K562 (cell line): ENCODE measurements at regions not wholly inside any gene's neighbourhood (a gene's known extent, or its start where the extent isn't known, plus 50 kb on each side); places are given as distances from the start of the nearest gene placed in this dataset.

Experiments
- ATAC-seq: fragments of 200-7000 bp; cut with Tn5 transposase; 3 replicates; pipeline ENCODE4 v1.9.1; 2020; ENCODE audit warnings: moderate library complexity
- BruUV-seq: library from RNA; stranded (reverse); fragments of 400-500 nt; replicated peaks from 2 replicates; lab custom pipeline; 2021; lab: Mats Ljungman, UMichigan
- CTCF ChIA-PET: fragments of 300-600 bp; formaldehyde crosslinking; extraction: SDS; loops from one replicate; lab custom pipeline; 2021; ENCODE audit warnings: low intra/inter-chr PET ratio; lab: Yijun Ruan, JAX
- POLR2A ChIA-PET: fragments of 300-600, 350-650 bp; sonication (Branson Sonifier 250); formaldehyde crosslinking; extraction: SDS; loops from one replicate; lab custom pipeline; 2021; ENCODE audit warnings: antibody characterized with exemption, inconsistent platforms; lab: Yijun Ruan, JAX
- DNase-seq, 4 experiments: peaks; one replicate each; pipeline versions ENCODE4 v3.0.0 to v3.0.0-alpha.2; 2011 to 2018; ENCODE audit warnings: low spot score in 3 of 4, mixed read lengths in 3 of 4; ENCODE audit errors: extremely low read depth in 1 of 4
- FAIRE-seq: peaks from 2 replicates; lab custom pipeline; 2011; peaks lifted over from hg19 to GRCh38; lab: Jason Lieb, UNC
- H2AFZ ChIP-seq: 2 replicates; pipeline ENCODE4 v1.6.0; 2011; ENCODE audit warnings: low read depth, low read length, control low read depth, inconsistent platforms
- H3K27ac ChIP-seq: fragments of 200-600 bp; 3 replicates; pipeline ENCODE4 v1.8.0; 2011; ENCODE audit warnings: low read depth, mild to moderate bottlenecking, control low read depth, inconsistent platforms, low read length, moderate library complexity, mixed read lengths; ENCODE audit errors: extremely low read depth
- H3K27me3 ChIP-seq, 2 experiments: fragments of 300-600 bp in 1 of 2; 2 replicates in 1 of 2; 3 replicates in 1 of 2; pipeline versions ENCODE4 v1.6.0 to v1.8.0; 2011; ENCODE audit warnings: inconsistent platforms in 2 of 2, low read length in 2 of 2, mild to moderate bottlenecking in 1 of 2, mixed read lengths in 1 of 2, moderate library complexity in 1 of 2; ENCODE audit not compliant: control insufficient read depth in 2 of 2, insufficient read depth in 2 of 2
- H3K36me3 ChIP-seq: fragments of 300-600 bp; 3 replicates; pipeline ENCODE4 v1.8.0; 2011; ENCODE audit warnings: mild to moderate bottlenecking, low read length, inconsistent platforms; ENCODE audit not compliant: control insufficient read depth, insufficient read depth
- H3K4me1 ChIP-seq, 2 experiments: fragments of 200-600 bp in 1 of 2; replicated peaks in 1 of 2; 2 replicates in 1 of 2; 3 replicates in 1 of 2; pipeline versions ENCODE4 v1.5.1 to v1.8.0; 2011; ENCODE audit warnings: inconsistent platforms in 2 of 2, low read length in 2 of 2, mild to moderate bottlenecking in 1 of 2, mixed read lengths in 1 of 2, moderate library complexity in 1 of 2; ENCODE audit not compliant: control insufficient read depth in 2 of 2, insufficient read depth in 2 of 2
- H3K4me2 ChIP-seq: 2 replicates; pipeline ENCODE4 v1.6.1; 2011; ENCODE audit warnings: low read length, control low read depth, inconsistent platforms, mixed read lengths; ENCODE audit not compliant: insufficient read depth
- H3K4me3 ChIP-seq: fragments of 200-600 bp; sonication (generic), shearing (Covaris generic); 2 replicates; pipeline ENCODE4 v1.5.1; 2016; ENCODE audit warnings: control low read depth, inconsistent platforms
- H3K79me2 ChIP-seq: fragments of 200-600 bp; 3 replicates; pipeline ENCODE4 v1.8.0; 2011; ENCODE audit warnings: low read length, inconsistent platforms; ENCODE audit not compliant: control insufficient read depth, insufficient read depth
- H3K9ac ChIP-seq, 2 experiments: 2 replicates each; pipeline versions ENCODE4 v1.6.0 to v1.6.1; 2011; ENCODE audit warnings: low read depth in 2 of 2, low read length in 2 of 2, control low read depth in 1 of 2, inconsistent platforms in 1 of 2, mild to moderate bottlenecking in 1 of 2, mixed read lengths in 1 of 2; ENCODE audit not compliant: insufficient read depth in 1 of 2
- H3K9me1 ChIP-seq: one replicate; pipeline ENCODE4 v1.6.0; 2011; ENCODE audit warnings: inconsistent platforms, mild to moderate bottlenecking, low read length, moderate library complexity; ENCODE audit not compliant: control insufficient read depth, insufficient read depth
- H3K9me3 ChIP-seq: replicated peaks from 2 replicates; pipeline ENCODE4 v1.5.1; 2011; ENCODE audit warnings: low read depth, low read length, inconsistent platforms; ENCODE audit not compliant: control insufficient read depth, insufficient read depth
- H4K20me1 ChIP-seq: replicated peaks from 2 replicates; pipeline ENCODE4 v1.6.1; 2011; ENCODE audit warnings: low read length, inconsistent platforms, mixed read lengths; ENCODE audit not compliant: control insufficient read depth, insufficient read depth
- EGR1 ChIP-seq: fragments of 450-650 bp; conservative IDR thresholded peaks from 2 replicates; pipeline ENCODE4 v1.6.1; 2017; ENCODE audit warnings: mild to moderate bottlenecking
- FOS ChIP-seq: IDR thresholded peaks from 3 replicates; pipeline ENCODE4 v1.6.1; 2011; ENCODE audit not compliant: insufficient read length; ENCODE audit errors: extremely low read depth
- GATAD2A ChIP-seq: fragments of 450-650 bp; IDR thresholded peaks from 2 replicates; pipeline ENCODE4 v1.6.1; 2017
- NFIX ChIP-seq: fragments of 250-450 bp; sonication (Bioruptor Pico); IDR thresholded peaks from 2 replicates; pipeline ENCODE4 v1.4.0; 2020; ENCODE audit warnings: low read depth, mild to moderate bottlenecking, moderate library complexity
- NR2C2 ChIP-seq, 2 experiments: fragments of 200-800 bp in 1 of 2; sonication (Bioruptor generic) in 1 of 2; sonication (generic) in 1 of 2; formaldehyde crosslinking in 1 of 2; IDR thresholded peaks; 2 replicates each; pipeline versions ENCODE4 v1.6.1 to v1.8.0; 2016 to 2022; ENCODE audit warnings: mild to moderate bottlenecking in 1 of 2, missing compliant biosample characterization in 1 of 2, missing genetic modification characterization in 1 of 2, missing genetic modification reagents in 1 of 2
- RCOR1 ChIP-seq, 2 experiments: IDR thresholded peaks; 2 replicates each; pipeline ENCODE4 v1.6.1; 2012; ENCODE audit warnings: low read depth in 2 of 2, low read length in 2 of 2, borderline replicate concordance in 1 of 2, improper control_type of control experiment in 1 of 2
- RNF2 ChIP-seq: sonication (generic); IDR thresholded peaks from 2 replicates; pipeline ENCODE4 v1.6.1; 2016
- TAL1 ChIP-seq: fragments of 450-650 bp; IDR thresholded peaks from 2 replicates; pipeline ENCODE4 v1.6.1; 2016; ENCODE audit warnings: mild to moderate bottlenecking
- USF2 ChIP-seq: sonication (generic); formaldehyde crosslinking; IDR thresholded peaks from 2 replicates; pipeline ENCODE4 v1.5.0; 2020; ENCODE audit warnings: missing genetic modification reagents
- ZBTB2 ChIP-seq: fragments of 450-650 bp; IDR thresholded peaks from 2 replicates; pipeline ENCODE4 v1.6.1; 2016; ENCODE audit warnings: antibody characterized with exemption
- ZNF518B ChIP-seq: fragments of 250-450 bp; sonication (Bioruptor Pico); IDR thresholded peaks from 2 replicates; pipeline ENCODE4 v1.5.0; 2021; ENCODE audit warnings: mild to moderate bottlenecking, moderate library complexity
- WGBS: fragments of 100-300 bp; shearing (Covaris generic); methylation state at CpG from one replicate; pipeline ENCODE4 v1.1.6; 2016; ENCODE audit warnings: low coverage, mixed read lengths; ENCODE audit not compliant: insufficient coverage; ENCODE audit errors: missing lambda C conversion rate; 5-methylcytosine and 5-hydroxymethylcytosine counted together
- in situ Hi-C: fragments of 300-500 bp; cut with MboI; formaldehyde crosslinking; loops from 4 replicates; pipeline ENCODE4 v1.15.0; 2018; ENCODE audit warnings: inconsistent platforms, mixed read lengths
- intact Hi-C: fragments of 100-400 bp; cut with micrococcal nuclease; formaldehyde crosslinking; loops from 2 replicates; pipeline ENCODE4 v1.14.2; 2022

GRCh38 chr20:4350096-4350495 lies 101.0 kb upstream of the ADRA1D start:
- H3K36me3 ChIP-seq, result no peaks in the 10 kb centered on the region
- no peaks in the 10 kb centered on the region for H3K27me3 ChIP-seq
- ATAC-seq, result no peak
- intact Hi-C loops (no loop called here), in situ Hi-C loops (no loop called here)
- WGBS, result 0% methylated on average over 1 of the region's 1 CpG
- H3K79me2 ChIP-seq, result no peaks in the 10 kb centered on the region
- no peak overlapping the region for H2AFZ ChIP-seq
- TF ChIP-seq FOS (no peak), RCOR1 (IDR thresholded peaks at IDR 0.05; ENCODE audit: borderline replicate concordance in 1 of 2, low read depth in 2 of 2, low read length in 2 of 2) (no peak), TAL1 (no peak), GATAD2A (no peak)
- H3K4me2 ChIP-seq, result no peak overlapping the region
- BruUV-seq, result no TSS peak
- ChIA-PET CTCF (no interaction called here), POLR2A (no interaction called here)
- DNase-seq, result no peak
- H3K9me1 ChIP-seq, result no peaks in the 10 kb centered on the region
- no peaks in the 10 kb centered on the region for H3K4me1 ChIP-seq
- no peaks in the 10 kb centered on the region for H4K20me1 ChIP-seq
- H3K27ac ChIP-seq, result no peak overlapping the region
- H3K9me3 ChIP-seq, result no peaks in the 10 kb centered on the region
- H3K9ac ChIP-seq, result no peak overlapping the region
- H3K4me3 ChIP-seq, result no peak overlapping the region
- FAIRE-seq, result no peak

- DNase-seq (no peak), ATAC-seq (no peak), FAIRE-seq (no peak)
- Histone ChIP-seq H3K4me1 (peaks cover 0 to 7% of the 10 kb centered on the region in 2 experiments; a peak in 2 of 5 replicates), H3K27me3 (no peaks in the 10 kb centered on the region), H3K27ac (no peak overlapping the region), H2AFZ (no peak overlapping the region), H3K9me1 (no peaks in the 10 kb centered on the region), H3K79me2 (no peaks in the 10 kb centered on the region), H3K4me3 (no peak overlapping the region), H3K36me3 (no peaks in the 10 kb centered on the region), H3K4me2 (no peak overlapping the region), H3K9ac (no peak overlapping the region), H4K20me1 (no peaks in the 10 kb centered on the region), H3K9me3 (no peaks in the 10 kb centered on the region)
- ChIA-PET POLR2A (no interaction called here), CTCF (no interaction called here)
- in situ Hi-C loops, result no loop called here
- 0% methylated on average over 2 of the region's 2 CpGs for WGBS
- intact Hi-C loops, result no loop called here
- no TSS peak for BruUV-seq
- no peak for TF ChIP-seq NFIX
- TF ChIP-seq EGR1, result no peak
- no peak for TF ChIP-seq NR2C2 (CRISPR knock-in tag; IDR thresholded peaks at IDR 0.05)
- TF ChIP-seq NR2C2 (tag; IDR thresholded peaks at IDR 0.05), result no peak
- no peak for TF ChIP-seq RNF2
- no peak for TF ChIP-seq ZBTB2
- TF ChIP-seq USF2 (CRISPR knock-in tag), result no peak
- no peak for TF ChIP-seq ZNF518B (CRISPR knock-in tag)
Observed at GRCh38 chr20:4344670-4345069, 95.6 kb upstream of the ADRA1D start.
